HUES48 (cell line): ENCODE measurements at regions not wholly inside any gene's neighbourhood (a gene's known extent, or its start where the extent isn't known, plus 50 kb on each side); places are given as distances from the start of the nearest gene placed in this dataset.

ENCODE experiments used
- H3K27ac ChIP-seq: one replicate; pipeline ENCODE4 v1.7.0; 2013; ENCODE audit warnings: low read depth, low read length, inconsistent platforms
- H3K27me3 ChIP-seq: 2 replicates; pipeline ENCODE4 v1.6.1; 2013; ENCODE audit warnings: mild to moderate bottlenecking, low read length; ENCODE audit not compliant: control insufficient read depth, insufficient read depth
- H3K36me3 ChIP-seq: 2 replicates; pipeline ENCODE4 v1.6.1; 2013; ENCODE audit warnings: low read length; ENCODE audit not compliant: control insufficient read depth, insufficient read depth
- H3K4me1 ChIP-seq: 2 replicates; pipeline ENCODE4 v1.6.1; 2013; ENCODE audit warnings: mild to moderate bottlenecking, low read length; ENCODE audit not compliant: control insufficient read depth, insufficient read depth
- H3K4me3 ChIP-seq: 2 replicates; pipeline ENCODE4 v1.5.1; 2013; ENCODE audit warnings: mild to moderate bottlenecking, low read depth, low read length
- H3K9ac ChIP-seq: 2 replicates; pipeline ENCODE4 v1.6.1; 2013; ENCODE audit warnings: mild to moderate bottlenecking, low read depth, low read length, moderate library complexity
- H3K9me3 ChIP-seq: 2 replicates; pipeline ENCODE4 v1.6.1; 2013; ENCODE audit warnings: low read length; ENCODE audit not compliant: control insufficient read depth, insufficient read depth

DNA sequence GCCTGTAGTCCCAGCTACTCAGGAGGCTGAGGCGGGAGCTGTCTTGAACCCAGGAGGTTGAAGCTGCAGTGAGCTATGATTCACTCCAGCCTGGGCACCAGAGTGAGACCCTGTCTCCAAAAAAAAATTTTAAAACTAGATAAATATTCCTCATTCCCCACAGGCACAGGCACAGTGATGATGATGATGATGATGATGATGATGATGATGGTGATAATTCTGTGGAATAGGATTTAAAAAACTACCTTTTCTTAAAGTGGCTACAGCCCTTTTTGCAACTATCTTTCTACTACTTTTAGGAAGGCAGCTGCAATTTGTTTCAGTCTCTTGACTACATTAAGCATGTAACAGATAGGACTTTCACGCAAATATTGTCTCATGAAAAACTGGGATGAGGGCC, 76.6 kb upstream of the SCAF8 start:
- H3K4me3 ChIP-seq, result no peak overlapping the region
- H3K9ac ChIP-seq, result no peak overlapping the region
- no peaks in the 10 kb centered on the region for H3K4me1 ChIP-seq
- H3K27ac ChIP-seq, result no peak overlapping the region
- no peaks in the 10 kb centered on the region for H3K36me3 ChIP-seq
- no peaks in the 10 kb centered on the region for H3K27me3 ChIP-seq
- no peaks in the 10 kb centered on the region for H3K9me3 ChIP-seq

DNA sequence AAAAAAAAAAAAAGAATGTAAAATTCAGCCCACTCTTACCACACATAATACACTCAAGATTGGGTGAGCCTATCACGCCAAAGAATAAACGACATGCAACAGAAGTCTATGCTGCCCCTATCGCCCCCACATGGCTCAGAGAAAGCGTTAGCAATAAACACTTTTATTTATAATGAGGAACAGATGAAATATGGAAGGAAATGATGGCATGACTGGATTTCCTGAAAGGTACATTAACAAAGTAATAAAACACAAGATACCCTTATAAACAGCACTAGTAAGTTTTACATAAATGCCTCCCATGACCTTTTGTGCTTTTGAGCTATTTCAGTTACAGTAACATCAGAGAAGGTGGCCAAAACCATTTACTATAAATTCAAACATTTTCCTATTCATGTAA, 71.4 kb upstream of the SCAF8 start:
- H3K4me3 ChIP-seq, result no peak overlapping the region
- no peaks in the 10 kb centered on the region for H3K36me3 ChIP-seq
- no peak overlapping the region for H3K27ac ChIP-seq
- H3K27me3 ChIP-seq, result no peaks in the 10 kb centered on the region
- H3K4me1 ChIP-seq, result no peaks in the 10 kb centered on the region
- no peak overlapping the region for H3K9ac ChIP-seq
- H3K9me3 ChIP-seq, result no peaks in the 10 kb centered on the region

DNA sequence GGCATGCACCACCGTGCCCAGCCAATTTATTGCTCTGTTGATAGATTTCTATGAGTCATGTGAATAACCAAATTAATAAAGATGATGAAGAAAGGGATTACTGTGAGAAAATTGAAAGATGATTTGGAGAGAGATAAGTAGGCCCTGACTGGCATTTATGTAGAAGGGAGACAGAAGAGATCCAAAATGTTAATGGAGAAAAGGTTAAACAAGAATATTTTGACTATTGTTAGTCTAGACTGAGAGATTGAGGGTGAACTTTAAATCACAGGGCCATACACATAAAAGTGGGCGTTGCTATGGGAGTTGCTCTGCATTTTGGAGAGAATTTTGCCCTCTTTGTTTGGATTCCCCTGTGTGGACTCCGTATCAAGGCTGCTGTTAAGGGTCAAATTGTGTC, 68.9 kb upstream of the SCAF8 start:
- no peak overlapping the region for H3K27ac ChIP-seq
- H3K9ac ChIP-seq, result no peak overlapping the region
- H3K27me3 ChIP-seq, result no peaks in the 10 kb centered on the region
- H3K4me1 ChIP-seq, result no peaks in the 10 kb centered on the region
- no peaks in the 10 kb centered on the region for H3K9me3 ChIP-seq
- no peaks in the 10 kb centered on the region for H3K36me3 ChIP-seq
- no peak overlapping the region for H3K4me3 ChIP-seq

DNA sequence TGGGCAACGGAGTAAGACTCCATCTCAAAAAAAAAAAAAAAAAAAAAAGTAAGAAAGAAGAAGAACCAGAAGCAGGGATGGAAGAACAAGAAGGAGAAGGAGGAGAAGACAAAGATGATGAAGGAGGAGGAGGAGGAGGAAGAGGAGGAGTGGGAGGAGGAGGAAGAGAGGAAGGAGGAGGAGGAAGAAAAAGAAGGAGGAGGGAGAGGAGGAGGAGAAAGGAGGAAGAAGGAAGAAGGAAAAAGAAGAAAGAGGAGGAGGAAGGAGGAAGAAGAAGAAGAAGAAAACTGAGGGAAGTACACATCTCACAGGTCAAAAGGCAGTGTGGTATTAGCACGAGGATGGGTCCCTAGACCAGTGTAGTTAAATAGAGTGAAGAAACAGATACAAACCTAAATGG, 65.1 kb upstream of the SCAF8 start:
- Histone ChIP-seq H3K27ac (no peak overlapping the region), H3K9me3 (no peaks in the 10 kb centered on the region), H3K9ac (no peak overlapping the region), H3K36me3 (no peaks in the 10 kb centered on the region), H3K4me1 (no peaks in the 10 kb centered on the region), H3K4me3 (no peak overlapping the region), H3K27me3 (no peaks in the 10 kb centered on the region)

DNA sequence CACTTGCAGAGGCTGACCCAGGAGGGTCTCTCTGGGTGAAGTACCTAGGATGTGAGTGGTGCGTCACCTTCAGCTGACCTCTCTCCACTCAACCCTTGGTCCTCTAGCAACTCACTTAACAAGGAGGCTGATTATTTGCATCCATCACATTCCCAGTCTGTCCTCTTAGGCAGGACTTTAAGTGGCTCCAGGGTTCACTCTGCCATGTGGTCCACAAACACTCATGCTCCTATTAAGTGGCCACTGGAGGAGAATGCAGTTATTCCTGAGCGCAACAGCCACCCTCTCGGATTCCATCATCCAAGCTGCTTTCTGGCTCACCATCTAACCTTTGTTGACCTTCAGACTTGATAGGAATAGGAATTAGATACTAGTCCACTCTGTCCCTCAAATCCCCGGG, 61.1 kb upstream of the SCAF8 start:
- H3K9ac ChIP-seq, result no peak overlapping the region
- no peaks in the 10 kb centered on the region for H3K27me3 ChIP-seq
- no peaks in the 10 kb centered on the region for H3K9me3 ChIP-seq
- no peaks in the 10 kb centered on the region for H3K36me3 ChIP-seq
- no peak overlapping the region for H3K27ac ChIP-seq
- H3K4me3 ChIP-seq, result no peak overlapping the region
- no peaks in the 10 kb centered on the region for H3K4me1 ChIP-seq

DNA sequence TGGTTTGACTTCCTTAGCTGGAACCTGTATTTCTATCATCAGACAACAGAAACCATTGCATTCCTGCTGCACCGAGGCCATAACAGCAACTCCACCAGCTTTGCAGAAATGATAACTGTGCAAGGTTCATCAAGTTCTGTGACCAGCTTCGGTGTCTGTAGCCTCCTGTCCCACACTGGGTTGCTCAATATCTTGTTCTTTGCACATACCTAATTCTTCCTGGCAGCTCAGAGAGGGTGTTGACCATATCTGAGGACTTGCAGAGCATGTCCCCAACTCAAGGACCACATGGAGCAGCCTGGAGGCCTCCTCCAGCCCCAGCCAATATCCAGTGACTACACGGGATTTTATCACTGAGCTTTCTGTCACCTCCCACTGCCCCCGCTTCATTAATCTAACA, 59.3 kb upstream of the SCAF8 start:
- Histone ChIP-seq H3K36me3 (no peaks in the 10 kb centered on the region), H3K9ac (no peak overlapping the region), H3K27ac (no peak overlapping the region), H3K9me3 (no peaks in the 10 kb centered on the region), H3K4me3 (no peak overlapping the region), H3K4me1 (no peaks in the 10 kb centered on the region), H3K27me3 (no peaks in the 10 kb centered on the region)

DNA sequence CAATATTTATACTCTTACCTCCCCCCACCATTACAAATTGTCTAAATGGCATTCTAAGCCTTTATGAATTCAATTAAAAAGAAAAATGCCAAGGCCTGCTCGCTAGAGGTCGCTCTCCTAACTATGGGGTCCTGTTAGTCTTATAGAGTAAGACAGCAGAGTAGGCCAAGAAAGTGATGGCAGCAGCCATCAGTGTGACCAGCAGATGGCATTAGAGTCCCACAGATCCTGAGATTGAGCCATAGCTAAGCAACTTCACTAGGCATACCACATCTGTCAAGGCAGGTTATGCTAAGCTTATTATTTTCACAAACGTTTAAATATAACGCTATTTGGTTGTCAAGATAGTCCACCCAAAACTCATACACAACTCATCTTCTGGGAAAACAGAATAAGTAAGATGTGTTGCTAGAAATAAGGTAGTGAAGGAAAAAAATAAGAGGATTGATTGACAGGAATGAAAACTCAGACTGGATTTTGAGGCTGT, 57.6 kb upstream of the SCAF8 start:
- Histone ChIP-seq H3K36me3 (no peaks in the 10 kb centered on the region), H3K9ac (no peak overlapping the region), H3K4me3 (no peak overlapping the region), H3K27me3 (no peaks in the 10 kb centered on the region), H3K27ac (no peak overlapping the region), H3K9me3 (no peaks in the 10 kb centered on the region), H3K4me1 (no peaks in the 10 kb centered on the region)

DNA sequence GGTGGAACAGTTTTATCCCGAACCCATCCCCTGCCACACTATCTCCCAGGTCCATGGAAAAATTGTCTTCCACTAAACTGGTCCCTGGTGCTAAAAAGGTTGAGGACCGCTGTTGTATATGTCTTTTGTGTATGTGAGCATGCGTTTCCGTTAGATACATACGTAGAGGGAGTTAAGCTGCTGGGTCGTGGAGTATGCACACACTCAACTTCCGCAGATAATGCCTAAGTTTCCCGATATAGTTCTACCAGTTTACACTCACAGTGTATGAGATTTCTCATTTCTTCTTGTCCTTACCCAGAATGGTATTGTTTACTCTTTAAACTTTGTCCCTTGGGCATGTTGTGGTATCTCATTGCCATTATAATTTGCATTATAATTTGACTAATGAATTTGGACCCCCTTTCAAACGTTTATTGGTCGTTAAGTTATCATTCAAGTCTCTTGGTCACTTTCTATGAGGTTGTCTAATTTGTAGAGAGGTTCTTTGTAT, 50.5 kb upstream of the SCAF8 start:
- Histone ChIP-seq H3K9me3 (no peaks in the 10 kb centered on the region; the same call in 1 of the 2 replicates), H3K27me3 (no peaks in the 10 kb centered on the region), H3K9ac (no peak overlapping the region), H3K4me1 (no peaks in the 10 kb centered on the region), H3K36me3 (no peaks in the 10 kb centered on the region), H3K27ac (no peak overlapping the region), H3K4me3 (no peak overlapping the region)
